CD4-positive, alpha-beta memory T cell (primary cell): ENCODE measurements at regions not wholly inside any gene's neighbourhood (a gene's known extent, or its start where the extent isn't known, plus 50 kb on each side); places are given as distances from the start of the nearest gene placed in this dataset.

Experiments
- CTCF ChIA-PET: fragments of 350-600 bp; sonication (Branson Sonifier 250); formaldehyde crosslinking; loops from one replicate; lab custom pipeline; 2021; ENCODE audit warnings: inconsistent platforms; ENCODE audit not compliant: partially characterized antibody; lab: Charles Lee
- POLR2A ChIA-PET: fragments of 350-600 bp; sonication (Branson Sonifier 250); formaldehyde crosslinking; loops from one replicate; lab custom pipeline; 2021; ENCODE audit not compliant: partially characterized antibody; lab: Charles Lee
- DNase-seq, 5 donors: peaks; one replicate each; pipeline versions ENCODE4 v3.0.0 to v3.0.0-alpha.2; 2020 to 2022; ENCODE audit warnings: mixed read lengths in 1 of 5
- H3K27ac ChIP-seq: one replicate; pipeline ENCODE4 v1.7.0; 2013; ENCODE audit warnings: low read depth, low read length
- H3K27me3 ChIP-seq: 2 replicates; pipeline ENCODE4 v1.7.0; 2013; ENCODE audit warnings: mild to moderate bottlenecking, low read length, moderate library complexity; ENCODE audit not compliant: insufficient read depth
- H3K36me3 ChIP-seq: 2 replicates; pipeline ENCODE4 v1.7.0; 2013; ENCODE audit warnings: mild to moderate bottlenecking, low read length, moderate library complexity; ENCODE audit not compliant: insufficient read depth
- H3K4me1 ChIP-seq: 2 replicates; pipeline ENCODE4 v1.7.0; 2013; ENCODE audit warnings: mild to moderate bottlenecking, low read length, moderate library complexity; ENCODE audit not compliant: insufficient read depth
- H3K4me3 ChIP-seq, 2 donors: one replicate each; pipeline ENCODE4 v1.7.0; 2013; ENCODE audit warnings: low read length in 2 of 2, mild to moderate bottlenecking in 1 of 2
- H3K9me3 ChIP-seq, 2 donors: one replicate each; pipeline ENCODE4 v1.7.0; 2013; ENCODE audit warnings: low read length in 2 of 2, control low read depth in 1 of 2; ENCODE audit not compliant: control insufficient read depth in 1 of 2
- H3K27ac Mint-ChIP-seq, 7 donors: one replicate each; pipeline ENCODE4 v1.8.0; 2020 to 2021; ENCODE audit warnings: mixed read lengths in 7 of 7, mild to moderate bottlenecking in 6 of 7, inconsistent platforms in 3 of 7, moderate library complexity in 3 of 7
- H3K27me3 Mint-ChIP-seq, 2 donors: one replicate each; pipeline ENCODE4 v1.8.0; 2020 to 2021; ENCODE audit warnings: mixed read lengths in 2 of 2
- H3K36me3 Mint-ChIP-seq, 2 donors: one replicate each; pipeline ENCODE4 v1.8.0; 2020 to 2021; ENCODE audit warnings: mixed read lengths in 2 of 2, inconsistent platforms in 1 of 2, mild to moderate bottlenecking in 1 of 2
- H3K4me1 Mint-ChIP-seq, 4 donors: one replicate each; pipeline ENCODE4 v1.8.0; 2020 to 2021; ENCODE audit warnings: mixed read lengths in 4 of 4, mild to moderate bottlenecking in 1 of 4
- H3K4me3 Mint-ChIP-seq, 8 donors: one replicate each; pipeline ENCODE4 v1.8.0; 2020 to 2021; ENCODE audit warnings: mixed read lengths in 8 of 8, mild to moderate bottlenecking in 7 of 8, moderate library complexity in 6 of 8, inconsistent platforms in 3 of 8
- H3K9me3 Mint-ChIP-seq, 8 donors: one replicate each; pipeline ENCODE4 v1.8.0; 2020 to 2021; ENCODE audit warnings: mixed read lengths in 8 of 8, mild to moderate bottlenecking in 5 of 8, inconsistent platforms in 3 of 8, moderate library complexity in 1 of 8
- intact Hi-C: fragments of 100-400 bp; cut with micrococcal nuclease; formaldehyde crosslinking; loops from one replicate; pipeline ENCODE4 v1.15.1; 2023

DNA sequence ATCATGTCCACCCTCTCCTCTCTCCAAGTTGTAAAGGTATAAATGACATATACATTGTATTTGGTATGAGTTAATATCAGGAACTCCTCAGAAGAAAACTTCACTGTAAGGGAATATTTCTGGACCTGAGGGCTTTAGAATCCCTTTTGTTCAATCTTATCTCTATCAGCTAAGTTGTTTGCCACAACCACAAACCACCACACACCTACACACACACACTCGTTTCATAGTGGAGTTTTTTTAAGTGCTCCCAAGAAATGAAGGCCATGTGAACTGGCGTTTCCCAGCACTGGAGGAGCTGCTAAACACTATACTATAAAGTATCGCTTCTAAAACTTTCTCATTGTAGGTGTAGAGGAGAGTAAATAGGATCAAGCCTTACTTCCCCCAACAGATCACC, 64.8 kb upstream of the GHITM start:
- H3K27me3 Mint-ChIP-seq = peaks cover 0 to 2% of the 10 kb centered on the region in 2 donors
- H3K4me3 Mint-ChIP-seq = no peak overlapping the region
- Histone ChIP-seq H3K27ac (no peak overlapping the region), H3K27me3 (no peaks in the 10 kb centered on the region), H3K4me1 (no peaks in the 10 kb centered on the region), H3K4me3 (no peak overlapping the region), H3K36me3 (no peaks in the 10 kb centered on the region), H3K9me3 (no peaks in the 10 kb centered on the region)
- no peak overlapping the region for H3K27ac Mint-ChIP-seq
- H3K4me1 Mint-ChIP-seq = no peaks in the 10 kb centered on the region
- CTCF ChIA-PET = no interaction called here
- H3K36me3 Mint-ChIP-seq = no peaks in the 10 kb centered on the region
- POLR2A ChIA-PET = no interaction called here
- DNase-seq = no peak
- intact Hi-C loops = no loop called here
- peaks cover 0 to 6% (median 2%) of the 10 kb centered on the region in 8 donors for H3K9me3 Mint-ChIP-seq

- peaks cover 0 to 2% of the 10 kb centered on the region in 2 donors for H3K27me3 Mint-ChIP-seq
- Histone ChIP-seq H3K9me3 (no peaks in the 10 kb centered on the region), H3K4me1 (no peaks in the 10 kb centered on the region), H3K36me3 (no peaks in the 10 kb centered on the region), H3K27ac (no peak overlapping the region), H3K27me3 (no peaks in the 10 kb centered on the region), H3K4me3 (no peak overlapping the region)
- ChIA-PET POLR2A (no interaction called here), CTCF (no interaction called here)
- H3K9me3 Mint-ChIP-seq = peaks cover 0 to 3% (median 0%) of the 10 kb centered on the region in 8 donors
- H3K36me3 Mint-ChIP-seq = no peaks in the 10 kb centered on the region
- H3K4me1 Mint-ChIP-seq = no peaks in the 10 kb centered on the region
- H3K27ac Mint-ChIP-seq = no peak overlapping the region
- no peak overlapping the region for H3K4me3 Mint-ChIP-seq
- DNase-seq = no peak
- intact Hi-C loops = no loop called here
Measured at GRCh38 chr10:84075226-84076046, 63.9 kb upstream of the GHITM start.

DNA sequence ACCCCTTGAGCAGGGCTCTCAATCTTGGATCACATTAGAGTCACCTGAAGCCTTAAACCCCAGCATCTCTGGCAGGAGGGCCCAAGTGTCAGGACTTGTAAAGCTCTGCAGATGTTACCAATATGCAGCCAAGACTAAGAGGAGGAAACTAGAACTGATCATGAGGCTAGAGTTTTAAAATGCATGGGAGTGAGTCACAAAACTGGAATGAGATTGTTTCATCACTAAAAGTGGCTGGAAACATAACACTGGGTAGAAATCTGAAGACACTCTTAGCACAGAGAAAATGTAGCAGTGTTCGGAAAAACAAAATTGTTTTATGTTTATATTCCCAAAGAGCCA, 63.3 kb upstream of the GHITM start:
- H3K4me3 Mint-ChIP-seq = no peak overlapping the region
- no peak for DNase-seq
- H3K36me3 ChIP-seq = no peaks in the 10 kb centered on the region

GRCh38 chr10:84076540-84077195, 62.6 kb upstream of the GHITM start:
- POLR2A ChIA-PET = no interaction called here
- Histone ChIP-seq H3K36me3 (no peaks in the 10 kb centered on the region), H3K4me3 (no peak overlapping the region), H3K27ac (no peak overlapping the region), H3K9me3 (no peaks in the 10 kb centered on the region), H3K27me3 (no peaks in the 10 kb centered on the region), H3K4me1 (no peaks in the 10 kb centered on the region)
- intact Hi-C loops = no loop called here
- Mint-ChIP-seq H3K4me1 (no peaks in the 10 kb centered on the region), H3K36me3 (no peaks in the 10 kb centered on the region), H3K27ac (no peak overlapping the region), H3K9me3 (peaks cover 0 to 3% (median 0%) of the 10 kb centered on the region in 8 donors), H3K4me3 (no peak overlapping the region), H3K27me3 (peaks cover 0 to 4% of the 10 kb centered on the region in 2 donors)
- CTCF ChIA-PET = no interaction called here
- no peak for DNase-seq

More for the DNA sequence above, 63.3 kb upstream of the GHITM start:
- no peaks in the 10 kb centered on the region for H3K4me1 Mint-ChIP-seq
- no peaks in the 10 kb centered on the region for H3K36me3 Mint-ChIP-seq
- Histone ChIP-seq H3K4me3 (no peak overlapping the region), H3K9me3 (no peaks in the 10 kb centered on the region), H3K27ac (no peak overlapping the region), H3K4me1 (no peaks in the 10 kb centered on the region), H3K27me3 (no peaks in the 10 kb centered on the region)
- CTCF ChIA-PET = no interaction called here
- H3K27ac Mint-ChIP-seq = no peak overlapping the region
- peaks cover 0 to 3% (median 0%) of the 10 kb centered on the region in 8 donors for H3K9me3 Mint-ChIP-seq
- POLR2A ChIA-PET = no interaction called here
- peaks cover 0 to 2% of the 10 kb centered on the region in 2 donors for H3K27me3 Mint-ChIP-seq
- intact Hi-C loops = no loop called here

GRCh38 chr10:84077768-84078167, 61.5 kb upstream of the GHITM start:
- DNase-seq = no peak
- no peak overlapping the region for H3K27ac Mint-ChIP-seq
- H3K9me3 ChIP-seq = no peaks in the 10 kb centered on the region
- intact Hi-C loops = no loop called here
- no peaks in the 10 kb centered on the region for H3K4me1 Mint-ChIP-seq
- H3K4me1 ChIP-seq = no peaks in the 10 kb centered on the region
- H3K36me3 ChIP-seq = no peaks in the 10 kb centered on the region
- H3K4me3 ChIP-seq = no peak overlapping the region
- no peaks in the 10 kb centered on the region for H3K27me3 ChIP-seq
- ChIA-PET CTCF (interaction anchor here (0.7 kb wide), 1 partner anchor 9 kb away, joined by 3 read pairs; no protein-coding TSS in a partner anchor), POLR2A (no interaction called here)
- no peaks in the 10 kb centered on the region for H3K36me3 Mint-ChIP-seq
- no peak overlapping the region for H3K27ac ChIP-seq
- peaks cover 4% of the 10 kb centered on the region in 2 donors for H3K27me3 Mint-ChIP-seq
- peaks cover 0 to 2% (median 0%) of the 10 kb centered on the region in 8 donors for H3K9me3 Mint-ChIP-seq
- no peak overlapping the region for H3K4me3 Mint-ChIP-seq

DNA sequence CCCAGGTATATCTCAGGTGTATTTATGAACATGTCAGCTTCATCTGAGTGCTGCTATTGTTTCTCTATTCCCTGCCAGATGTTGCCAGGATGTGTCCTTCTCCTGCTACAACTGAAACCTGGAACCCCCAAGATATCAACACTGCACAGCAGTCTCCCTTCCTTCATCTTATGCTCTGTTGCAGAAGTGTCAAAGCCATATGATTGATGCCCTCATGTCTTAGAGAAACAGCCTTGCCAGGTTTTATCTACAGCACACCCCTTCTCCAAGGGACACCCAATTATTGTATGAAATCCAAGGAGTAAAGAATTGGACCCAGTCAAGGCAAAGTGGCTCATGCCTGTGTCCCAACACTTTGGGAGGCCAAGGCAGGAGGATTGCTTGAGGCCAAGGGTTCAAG, 60.5 kb upstream of the GHITM start:
- H3K4me3 ChIP-seq = no peak overlapping the region
- intact Hi-C loops = no loop called here
- no peaks in the 10 kb centered on the region for H3K36me3 ChIP-seq
- Mint-ChIP-seq H3K36me3 (no peaks in the 10 kb centered on the region), H3K9me3 (peaks cover 0 to 3% (median under 1%) of the 10 kb centered on the region in 8 donors), H3K4me1 (no peaks in the 10 kb centered on the region), H3K4me3 (no peak overlapping the region), H3K27ac (no peak overlapping the region), H3K27me3 (peaks cover 4 to 8% of the 10 kb centered on the region in 2 donors)
- ChIA-PET POLR2A (no interaction called here), CTCF (interaction anchor here (0.9 kb wide), 1 partner anchor 12 kb away, joined by 3 read pairs; no protein-coding TSS in a partner anchor)
- no peaks in the 10 kb centered on the region for H3K27me3 ChIP-seq
- no peaks in the 10 kb centered on the region for H3K4me1 ChIP-seq
- no peak for DNase-seq
- no peak overlapping the region for H3K27ac ChIP-seq
- H3K9me3 ChIP-seq = no peaks in the 10 kb centered on the region

DNA sequence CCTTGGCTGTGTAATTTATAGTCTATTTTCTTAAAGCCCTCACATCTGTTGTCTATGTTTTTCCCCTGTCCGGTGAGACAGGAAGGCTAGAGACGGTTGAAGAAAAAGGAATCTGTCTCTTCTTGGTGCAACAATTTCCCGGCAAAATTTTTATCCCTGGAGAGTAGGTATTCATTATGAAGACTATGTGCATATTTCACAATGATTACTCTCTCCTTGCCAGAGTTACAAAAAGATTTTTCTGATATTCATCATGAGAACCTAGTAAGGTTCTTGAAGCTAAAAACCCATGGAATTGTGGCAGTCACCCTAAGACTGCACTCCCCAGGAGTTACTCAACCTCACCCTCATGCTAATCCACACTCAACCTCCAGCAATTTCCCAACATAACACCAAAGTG, 55.0 kb upstream of the GHITM start:
- CTCF ChIA-PET = interaction anchor here (1.3 kb wide), 1 partner anchor 130 kb away, joined by 3 read pairs; no protein-coding TSS in a partner anchor

More for the DNA sequence above, 55.0 kb upstream of the GHITM start:
- Mint-ChIP-seq H3K27ac (peak overlapping the region in 1 of 7 donors; percentile 57), H3K4me1 (no peaks in the 10 kb centered on the region), H3K36me3 (no peaks in the 10 kb centered on the region), H3K27me3 (peaks cover 14 to 19% of the 10 kb centered on the region in 2 donors), H3K9me3 (peaks cover 0 to 9% (median 3%) of the 10 kb centered on the region in 8 donors), H3K4me3 (no peak overlapping the region)
- H3K27me3 ChIP-seq = no peaks in the 10 kb centered on the region
- intact Hi-C loops = no loop called here
- no peak overlapping the region for H3K4me3 ChIP-seq
- H3K4me1 ChIP-seq = no peaks in the 10 kb centered on the region
- no peaks in the 10 kb centered on the region for H3K36me3 ChIP-seq
- no peak overlapping the region for H3K27ac ChIP-seq
- no peak for DNase-seq
- H3K9me3 ChIP-seq = no peaks in the 10 kb centered on the region
- POLR2A ChIA-PET = no interaction called here
